ENCODE measurements at regions not wholly inside any gene's neighbourhood (a gene's known extent, or its start where the extent isn't known, plus 50 kb on each side); places are given as distances from the start of the nearest gene placed in this dataset.

- DNase-seq = no peak
- H3K36me3 Mint-ChIP-seq = no peaks in the 10 kb centered on the region
- no peaks in the 10 kb centered on the region for H3K4me1 Mint-ChIP-seq
- ATAC-seq (replicated peaks) = no peak
- H3K4me3 Mint-ChIP-seq = no peak overlapping the region
- no peaks in the 10 kb centered on the region for H3K27me3 Mint-ChIP-seq
- H3K27ac Mint-ChIP-seq = no peak overlapping the region
- H3K9me3 Mint-ChIP-seq = peaks cover 0 to 4% of the 10 kb centered on the region in 2 donors
These were observed 363.0 kb downstream of the NR2F2 start for GRCh38 chr15:96693515-96693914.

- Mint-ChIP-seq H3K9me3 (peaks cover 0 to 4% of the 10 kb centered on the region in 2 donors), H3K27ac (no peak overlapping the region)
These were observed 363.6 kb downstream of the NR2F2 start for GRCh38 chr15:96693990-96694517.

GRCh38 chr15:96695426-96695825 is 364.9 kb downstream of the NR2F2 start:
- no peaks in the 10 kb centered on the region for H3K36me3 Mint-ChIP-seq
- no peak overlapping the region for H3K4me3 Mint-ChIP-seq
- DNase-seq (no peak), ATAC-seq (replicated peaks) (no peak)
- H3K27me3 Mint-ChIP-seq = no peaks in the 10 kb centered on the region
- H3K27ac Mint-ChIP-seq = no peak overlapping the region
- H3K9me3 Mint-ChIP-seq = no peaks in the 10 kb centered on the region
- no peaks in the 10 kb centered on the region for H3K4me1 Mint-ChIP-seq

More at GRCh38 chr15:96693990-96694517, 363.6 kb downstream of the NR2F2 start:
- no peaks in the 10 kb centered on the region for H3K27me3 Mint-ChIP-seq
- no peak overlapping the region for H3K4me3 Mint-ChIP-seq
- no peaks in the 10 kb centered on the region for H3K36me3 Mint-ChIP-seq
- DNase-seq (no peak), ATAC-seq (replicated peaks) (no peak)
- no peaks in the 10 kb centered on the region for H3K4me1 Mint-ChIP-seq

GRCh38 chr15:96699871-96700401 is 369.4 kb downstream of the NR2F2 start:
- no peak for DNase-seq
- Mint-ChIP-seq H3K4me1 (no peaks in the 10 kb centered on the region), H3K9me3 (no peaks in the 10 kb centered on the region), H3K4me3 (no peak overlapping the region), H3K27ac (no peak overlapping the region), H3K27me3 (no peaks in the 10 kb centered on the region), H3K36me3 (no peaks in the 10 kb centered on the region)
- no peak for ATAC-seq (replicated peaks)

GRCh38 chr15:96700555-96700954 is 370.1 kb downstream of the NR2F2 start:
- no peaks in the 10 kb centered on the region for H3K36me3 Mint-ChIP-seq
- H3K9me3 Mint-ChIP-seq = no peaks in the 10 kb centered on the region
- H3K27ac Mint-ChIP-seq = no peak overlapping the region
- H3K4me1 Mint-ChIP-seq = no peaks in the 10 kb centered on the region
- no peak overlapping the region for H3K4me3 Mint-ChIP-seq
- no peak for DNase-seq
- ATAC-seq (replicated peaks) = no peak
- no peaks in the 10 kb centered on the region for H3K27me3 Mint-ChIP-seq

- no peaks in the 10 kb centered on the region for H3K9me3 Mint-ChIP-seq
- ATAC-seq (replicated peaks) = no peak
- H3K4me1 Mint-ChIP-seq = no peaks in the 10 kb centered on the region
- H3K27ac Mint-ChIP-seq = no peak overlapping the region
- no peak for DNase-seq
- no peak overlapping the region for H3K4me3 Mint-ChIP-seq
- H3K27me3 Mint-ChIP-seq = no peaks in the 10 kb centered on the region
- no peaks in the 10 kb centered on the region for H3K36me3 Mint-ChIP-seq
These were observed 370.9 kb downstream of the NR2F2 start for GRCh38 chr15:96701443-96701842.

GRCh38 chr15:96701877-96702276 is 371.4 kb downstream of the NR2F2 start:
- no peak overlapping the region for H3K4me3 Mint-ChIP-seq
- H3K9me3 Mint-ChIP-seq = no peaks in the 10 kb centered on the region
- ATAC-seq (replicated peaks) (no peak), DNase-seq (no peak)
- no peaks in the 10 kb centered on the region for H3K27me3 Mint-ChIP-seq
- H3K4me1 Mint-ChIP-seq = no peaks in the 10 kb centered on the region
- no peaks in the 10 kb centered on the region for H3K36me3 Mint-ChIP-seq
- H3K27ac Mint-ChIP-seq = no peak overlapping the region

- H3K36me3 Mint-ChIP-seq = no peaks in the 10 kb centered on the region
- no peak overlapping the region for H3K4me3 Mint-ChIP-seq
- ATAC-seq (replicated peaks) (no peak), DNase-seq (no peak)
- no peaks in the 10 kb centered on the region for H3K4me1 Mint-ChIP-seq
- no peaks in the 10 kb centered on the region for H3K9me3 Mint-ChIP-seq
- no peak overlapping the region for H3K27ac Mint-ChIP-seq
- no peaks in the 10 kb centered on the region for H3K27me3 Mint-ChIP-seq
These were observed 372.1 kb downstream of the NR2F2 start for GRCh38 chr15:96702589-96702988.

GRCh38 chr15:96703091-96703490 is 372.6 kb downstream of the NR2F2 start:
- Mint-ChIP-seq H3K4me1 (no peaks in the 10 kb centered on the region), H3K27ac (no peak overlapping the region), H3K4me3 (no peak overlapping the region), H3K9me3 (no peaks in the 10 kb centered on the region), H3K36me3 (no peaks in the 10 kb centered on the region), H3K27me3 (no peaks in the 10 kb centered on the region)
- DNase-seq (no peak), ATAC-seq (replicated peaks) (no peak)

- DNase-seq = no peak
- Mint-ChIP-seq H3K4me3 (no peak overlapping the region), H3K36me3 (no peaks in the 10 kb centered on the region), H3K9me3 (no peaks in the 10 kb centered on the region), H3K4me1 (no peaks in the 10 kb centered on the region), H3K27ac (no peak overlapping the region), H3K27me3 (no peaks in the 10 kb centered on the region)
- no peak for ATAC-seq (replicated peaks)
These were observed 373.5 kb downstream of the NR2F2 start for GRCh38 chr15:96703794-96704550.

GRCh38 chr15:96716075-96716474 is 385.6 kb downstream of the NR2F2 start:
- ATAC-seq (replicated peaks) (no peak), DNase-seq (no peak)
- Mint-ChIP-seq H3K4me1 (no peaks in the 10 kb centered on the region), H3K27me3 (no peaks in the 10 kb centered on the region), H3K36me3 (no peaks in the 10 kb centered on the region), H3K9me3 (no peaks in the 10 kb centered on the region), H3K27ac (no peak overlapping the region), H3K4me3 (no peak overlapping the region)

- H3K27ac Mint-ChIP-seq = no peak overlapping the region
These were observed 386.0 kb downstream of the NR2F2 start for GRCh38 chr15:96716478-96716877.

GRCh38 chr15:96720251-96720650 is 389.8 kb downstream of the NR2F2 start:
- no peaks in the 10 kb centered on the region for H3K27me3 Mint-ChIP-seq
- no peaks in the 10 kb centered on the region for H3K4me1 Mint-ChIP-seq
- ATAC-seq (replicated peaks) (no peak), DNase-seq (no peak)
- H3K4me3 Mint-ChIP-seq = no peak overlapping the region
- H3K36me3 Mint-ChIP-seq = no peaks in the 10 kb centered on the region
- H3K9me3 Mint-ChIP-seq = peaks cover 5 to 6% of the 10 kb centered on the region in 2 donors
- H3K27ac Mint-ChIP-seq = no peak overlapping the region

More at GRCh38 chr15:96716478-96716877, 386.0 kb downstream of the NR2F2 start:
- Mint-ChIP-seq H3K36me3 (no peaks in the 10 kb centered on the region), H3K4me3 (no peak overlapping the region), H3K27me3 (no peaks in the 10 kb centered on the region), H3K4me1 (no peaks in the 10 kb centered on the region), H3K9me3 (no peaks in the 10 kb centered on the region)
- DNase-seq (no peak), ATAC-seq (replicated peaks) (no peak)

GRCh38 chr15:96720656-96721055 is 390.2 kb downstream of the NR2F2 start:
- no peaks in the 10 kb centered on the region for H3K27me3 Mint-ChIP-seq
- H3K36me3 Mint-ChIP-seq = no peaks in the 10 kb centered on the region
- H3K27ac Mint-ChIP-seq = no peak overlapping the region
- ATAC-seq (replicated peaks) (no peak), DNase-seq (no peak)
- no peak overlapping the region for H3K4me3 Mint-ChIP-seq
- peaks cover 5 to 6% of the 10 kb centered on the region in 2 donors for H3K9me3 Mint-ChIP-seq
- H3K4me1 Mint-ChIP-seq = no peaks in the 10 kb centered on the region

- ATAC-seq (replicated peaks) = no peak
- Mint-ChIP-seq H3K9me3 (peaks cover 3 to 4% of the 10 kb centered on the region in 2 donors), H3K4me3 (no peak overlapping the region), H3K27ac (no peak overlapping the region), H3K36me3 (no peaks in the 10 kb centered on the region), H3K4me1 (no peaks in the 10 kb centered on the region), H3K27me3 (no peaks in the 10 kb centered on the region)
- no peak for DNase-seq
These were observed 398.1 kb downstream of the NR2F2 start for GRCh38 chr15:96728591-96728990.

Measured in stimulated activated naive B cell treated with anti-CD40 and anti-IgM and Interleukin-4, amounts not matched to agents 10 μg/mL and 1 μg/mL and 100 μg/mL, for 72 hours (primary cell).